ENCODE measurements at regions not wholly inside any gene's neighbourhood (a gene's known extent, or its start where the extent isn't known, plus 50 kb on each side); places are given as distances from the start of the nearest gene placed in this dataset.

- Mint-ChIP-seq H3K27me3 (ENCODE audit: low read depth) (no peaks in the 10 kb centered on the region), H3K4me3 (no peak overlapping the region), H3K4me1 (no peaks in the 10 kb centered on the region), H3K27ac (0 out of 2 replicates have a peak overlapping the region, but pooled peaks have one; percentile 37), H3K36me3 (peaks cover 7% of the 10 kb centered on the region), H3K9me3 (peaks cover 9% of the 10 kb centered on the region)
- DNase-seq (ENCODE audit: low spot score) (no peak), ATAC-seq (no peak)
- TF ChIP-seq HMGA2 (CRISPR knock-in tag; IDR thresholded peaks at IDR 0.05) (no peak), PRRX2 (CRISPR knock-in tag; IDR thresholded peaks at IDR 0.05) (no peak), AR (CRISPR knock-in tag; IDR thresholded peaks at IDR 0.05) (no peak), ZMAT4 (CRISPR knock-in tag; IDR thresholded peaks at IDR 0.05) (no peak), KAT7 (CRISPR knock-in tag; IDR thresholded peaks at IDR 0.05; ENCODE audit: borderline replicate concordance) (no peak), OVOL2 (CRISPR knock-in tag; IDR thresholded peaks at IDR 0.05; ENCODE audit: borderline replicate concordance) (no peak), MXD4 (CRISPR knock-in tag; IDR thresholded peaks at IDR 0.05; ENCODE audit: borderline replicate concordance) (no peak), ZNF219 (CRISPR knock-in tag; IDR thresholded peaks at IDR 0.05; ENCODE audit: borderline replicate concordance) (no peak), IRF1 (CRISPR knock-in tag; IDR thresholded peaks at IDR 0.05) (no peak), ZBTB21 (CRISPR knock-in tag; IDR thresholded peaks at IDR 0.05; ENCODE audit: borderline replicate concordance) (no peak), ZNF425 (CRISPR knock-in tag; conservative IDR thresholded peaks at IDR 0.05) (no peak), STAT6 (CRISPR knock-in tag; conservative IDR thresholded peaks at IDR 0.05; ENCODE audit: low read depth) (no peak)
- POLR2A ChIA-PET, result no interaction called here
- CTCF ChIA-PET, result no interaction called here
These were observed 165.5 kb downstream of the KCTD15 start for GRCh38 chr19:33962161-33962560.

GRCh38 chr19:33963514-33963913 is 166.8 kb downstream of the KCTD15 start:
- ChIA-PET CTCF (no interaction called here), POLR2A (interaction anchor here (0.7 kb wide), 1 partner anchor 8 kb away, joined by 3 read pairs; no protein-coding TSS in a partner anchor)
- Mint-ChIP-seq H3K9me3 (peaks cover 16% of the 10 kb centered on the region), H3K27me3 (ENCODE audit: low read depth) (no peaks in the 10 kb centered on the region), H3K36me3 (peaks cover 9% of the 10 kb centered on the region), H3K4me1 (no peaks in the 10 kb centered on the region), H3K27ac (no peak overlapping the region), H3K4me3 (no peak overlapping the region)
- ATAC-seq (no peak), DNase-seq (ENCODE audit: low spot score) (no peak)
- TF ChIP-seq TCF7 (CRISPR knock-in tag; IDR thresholded peaks at IDR 0.05; ENCODE audit: low read depth) (no peak), ZNF121 (CRISPR knock-in tag; IDR thresholded peaks at IDR 0.05) (no peak), ZNF263 (CRISPR knock-in tag; IDR thresholded peaks at IDR 0.05; ENCODE audit: low read depth) (no peak), USF1 (CRISPR knock-in tag; IDR thresholded peaks at IDR 0.05) (no peak), PRRX2 (CRISPR knock-in tag; IDR thresholded peaks at IDR 0.05) (no peak), PRDM15 (CRISPR knock-in tag; IDR thresholded peaks at IDR 0.05) (no peak), FOXP4 (CRISPR knock-in tag; IDR thresholded peaks at IDR 0.05) (no peak)
